Spleen (tissue), 7 donors: ENCODE measurements at regions not wholly inside any gene's neighbourhood (a gene's known extent, or its start where the extent isn't known, plus 50 kb on each side); places are given as distances from the start of the nearest gene placed in this dataset.
"Not testable (repeated sequence)": the region's sequence is repeated elsewhere in the genome, so short reads cannot be mapped to it uniquely, and the experiment has no call there.

Source experiments
- CTCF ChIP-seq, 11 experiments: fragments of 200-600 bp in 7 of 11; fragments of 450-650 bp in 4 of 11; sonication (generic) in 4 of 11; IDR thresholded peaks in 8 of 11; conservative IDR thresholded peaks in 3 of 11; 1 replicate in 7 of 11; 2 replicates in 4 of 11; pipeline versions ENCODE4 v1.4.0 to v1.8.0; 2016 to 2021; ENCODE audit warnings: antibody characterized with exemption in 11 of 11, inconsistent platforms in 4 of 11, mild to moderate bottlenecking in 1 of 11
- POLR2A ChIP-seq, 3 donors: fragments of 450-650 bp; IDR thresholded peaks; one replicate each; pipeline ENCODE4 v1.5.1; 2017; ENCODE audit warnings: antibody characterized with exemption in 3 of 3, mild to moderate bottlenecking in 1 of 3
- donor health status: DM: no; HTN: no; CAD: no; lungs with moderate emphysema.
- donor health status: DM: no; HTN: no; CAD: no.
- donor health status: DM: no; HTN: no; CAD: no.

GRCh38 chr16:21509437-21510086 is 89.8 kb upstream of the METTL9 start:
- TF ChIP-seq CTCF (IDR thresholded peaks at IDR 0.05 in 8 of 11, conservative IDR thresholded peaks at IDR 0.05 in 3 of 11); POLR2A (IDR thresholded peaks at IDR 0.05): not testable (repeated sequence)
